IMR-90 (cell line): ENCODE measurements at regions not wholly inside any gene's neighbourhood (a gene's known extent, or its start where the extent isn't known, plus 50 kb on each side); places are given as distances from the start of the nearest gene placed in this dataset.

Source experiments
- ATAC-seq: fragments of 200-7000 bp; cut with Tn5 transposase; 2 replicates; pipeline ENCODE4 v1.9.1; 2020; ENCODE audit warnings: low read depth, mild to moderate bottlenecking, moderate library complexity
- BruUV-seq: library from RNA; stranded (reverse); fragments of 400-500 nt; replicated peaks from 2 replicates; lab custom pipeline; 2021; lab: Mats Ljungman, UMichigan
- CTCF ChIA-PET: fragments of 300-600 bp; formaldehyde crosslinking; extraction: SDS; loops from one replicate; lab custom pipeline; 2021; ENCODE audit warnings: antibody characterized with exemption; lab: Yijun Ruan, JAX
- POLR2A ChIA-PET: fragments of 300-600 bp; sonication (Branson Sonifier 250); formaldehyde crosslinking; loops from one replicate; lab custom pipeline; 2022; ENCODE audit warnings: antibody characterized with exemption; ENCODE audit not compliant: unreplicated experiment; lab: Charles Lee
- DNase-seq: peaks from one replicate; pipeline ENCODE4 v3.0.0; 2013
- H2AFZ ChIP-seq: replicated peaks from 2 replicates; pipeline ENCODE3; 2013; ENCODE audit warnings: low read length, mild to moderate bottlenecking; ENCODE audit not compliant: poor library complexity
- H2AK5ac ChIP-seq: 2 replicates; pipeline ENCODE4 v1.6.1; 2013; ENCODE audit warnings: low read depth, low read length, inconsistent platforms
- H2AK9ac ChIP-seq: replicated peaks from 2 replicates; pipeline ENCODE3; 2013; ENCODE audit warnings: mild to moderate bottlenecking, low read depth, low read length, moderate library complexity; ENCODE audit not compliant: poor library complexity
- H2BK120ac ChIP-seq: 2 replicates; pipeline ENCODE4 v1.6.1; 2013; ENCODE audit warnings: low read depth, low read length, inconsistent platforms
- H2BK15ac ChIP-seq: 3 replicates; pipeline ENCODE4 v1.6.1; 2013; ENCODE audit warnings: low read depth, low read length, inconsistent platforms
- H2BK20ac ChIP-seq: 2 replicates; pipeline ENCODE4 v1.6.1; 2013; ENCODE audit warnings: low read depth, mild to moderate bottlenecking, inconsistent platforms, low read length, moderate library complexity
- H2BK5ac ChIP-seq: 2 replicates; pipeline ENCODE4 v1.6.1; 2013; ENCODE audit warnings: mild to moderate bottlenecking, low read depth, low read length, inconsistent platforms; ENCODE audit not compliant: poor library complexity, severe bottlenecking
- H3K14ac ChIP-seq: replicated peaks from 2 replicates; pipeline ENCODE4 v1.6.1; 2013; ENCODE audit warnings: low read depth, low read length, inconsistent platforms
- H3K18ac ChIP-seq: 2 replicates; pipeline ENCODE4 v1.6.1; 2013; ENCODE audit warnings: low read depth, low read length, control low read depth
- H3K23ac ChIP-seq: 2 replicates; pipeline ENCODE4 v1.6.1; 2013; ENCODE audit warnings: low read depth, low read length, inconsistent platforms
- H3K27ac ChIP-seq: 2 replicates; pipeline ENCODE4 v1.5.1; 2013; ENCODE audit warnings: mild to moderate bottlenecking, control low read depth, low read length; ENCODE audit not compliant: insufficient read depth
- H3K27me3 ChIP-seq: 2 replicates; pipeline ENCODE4 v1.6.1; 2013; ENCODE audit warnings: low read length; ENCODE audit not compliant: control insufficient read depth, insufficient read depth
- H3K36me3 ChIP-seq: 2 replicates; pipeline ENCODE4 v1.6.1; 2013; ENCODE audit warnings: low read length, mixed read lengths; ENCODE audit not compliant: control insufficient read depth, insufficient read depth
- H3K4ac ChIP-seq: 2 replicates; pipeline ENCODE4 v1.6.1; 2013; ENCODE audit warnings: low read depth, low read length, inconsistent platforms
- H3K4me1 ChIP-seq: 2 replicates; pipeline ENCODE4 v1.6.1; 2013; ENCODE audit warnings: low read length, mixed read lengths; ENCODE audit not compliant: control insufficient read depth, insufficient read depth
- H3K4me2 ChIP-seq: 2 replicates; pipeline ENCODE4 v1.6.1; 2013; ENCODE audit warnings: low read depth, mild to moderate bottlenecking, control low read depth, low read length, moderate library complexity
- H3K4me3 ChIP-seq: 2 replicates; pipeline ENCODE4 v1.5.1; 2013; ENCODE audit warnings: low read depth, mild to moderate bottlenecking, control low read depth, low read length, moderate library complexity; ENCODE audit not compliant: insufficient read depth
- H3K56ac ChIP-seq: 2 replicates; pipeline ENCODE4 v1.6.1; 2013; ENCODE audit warnings: low read length, inconsistent platforms; ENCODE audit not compliant: insufficient read depth; ENCODE audit errors: extremely low read depth
- H3K79me1 ChIP-seq, 2 experiments: 2 replicates each; pipeline ENCODE4 v1.6.1; 2013; ENCODE audit warnings: low read length in 2 of 2, inconsistent platforms in 1 of 2, low read depth in 1 of 2
- H3K9ac ChIP-seq: 2 replicates; pipeline ENCODE4 v1.6.1; 2013; ENCODE audit warnings: low read depth, low read length, control low read depth
- H3K9me1 ChIP-seq: 2 replicates; pipeline ENCODE4 v1.6.1; 2013; ENCODE audit warnings: low read length, inconsistent platforms; ENCODE audit not compliant: insufficient read depth
- H3K9me3 ChIP-seq: 2 replicates; pipeline ENCODE4 v1.6.1; 2013; ENCODE audit warnings: low read length; ENCODE audit not compliant: control insufficient read depth, insufficient read depth
- H4K20me1 ChIP-seq: 2 replicates; pipeline ENCODE4 v1.6.1; 2013; ENCODE audit warnings: low read length, inconsistent platforms; ENCODE audit not compliant: insufficient read depth
- H4K5ac ChIP-seq: 2 replicates; pipeline ENCODE4 v1.6.1; 2013; ENCODE audit warnings: mild to moderate bottlenecking, low read depth, low read length, control low read depth
- H4K8ac ChIP-seq, 2 experiments: 2 replicates each; pipeline ENCODE4 v1.6.1; 2013; ENCODE audit warnings: low read depth in 2 of 2, low read length in 2 of 2, control low read depth in 1 of 2, inconsistent platforms in 1 of 2
- H4K91ac ChIP-seq: 2 replicates; pipeline ENCODE4 v1.6.1; 2013; ENCODE audit warnings: low read depth, low read length, inconsistent platforms; ENCODE audit not compliant: insufficient read depth
- CTCF ChIP-seq: conservative IDR thresholded peaks from 2 replicates; pipeline ENCODE4 v1.5.1; 2012; ENCODE audit warnings: mild to moderate bottlenecking, low read depth, low read length, improper control_type of control experiment
- MAFK ChIP-seq: IDR thresholded peaks from 2 replicates; pipeline ENCODE4 v1.6.1; 2012; ENCODE audit warnings: low read depth, low read length, improper control_type of control experiment
- RFX5 ChIP-seq: IDR thresholded peaks from 2 replicates; pipeline ENCODE4 v1.8.0; 2012; ENCODE audit warnings: low read depth, mild to moderate bottlenecking, low read length, moderate library complexity
- SMC3 ChIP-seq: fragments of 150-350 bp; IDR thresholded peaks from 2 replicates; pipeline ENCODE4 v1.6.1; 2016; ENCODE audit warnings: low read depth, mild to moderate bottlenecking, antibody characterized with exemption, low read length, moderate library complexity
- WGBS, 2 experiments: methylation state at CpG; one replicate each; pipeline versions ENCODE4 v1.1.5 to v1.1.7; 2013; ENCODE audit warnings: missing lambda C conversion rate in 2 of 2; ENCODE audit not compliant: insufficient read length in 1 of 2; ENCODE audit errors: extremely low coverage in 2 of 2; 5-methylcytosine and 5-hydroxymethylcytosine counted together
- dilution Hi-C: fragments of 300-500 bp; cut with HindIII; formaldehyde crosslinking; loops from one replicate; pipeline ENCODE4 v1.14.3; 2018; ENCODE audit warnings: low sequenced_read_pairs; ENCODE audit not compliant: unreplicated experiment
- in situ Hi-C: fragments of 300-500 bp; cut with MboI; formaldehyde crosslinking; loops from 3 replicates; pipeline ENCODE4 v1.14.3; 2019; ENCODE audit warnings: low sequenced_read_pairs, inconsistent platforms, mixed read lengths
- intact Hi-C: fragments of 100-400 bp; cut with micrococcal nuclease; formaldehyde crosslinking; loops from 2 replicates; pipeline ENCODE4 v1.10.0; 2022
- TF ChIP-seq, protein P1 (sequence below): fragments of 150-350 bp; IDR thresholded peaks from 2 replicates; pipeline ENCODE4 v1.6.1; 2016; ENCODE audit warnings: low read depth, mild to moderate bottlenecking, low read length, moderate library complexity, borderline replicate concordance

GRCh38 chr1:11388617-11389016 lies 90.3 kb upstream of the DISP3 start:
- in situ Hi-C loops (no loop called here), intact Hi-C loops (no loop called here), dilution Hi-C loops (no loop called here)
- Histone ChIP-seq H3K4ac (no peak overlapping the region), H2AK5ac (no peak overlapping the region), H3K36me3 (no peaks in the 10 kb centered on the region), H4K8ac (no peak overlapping the region), H4K20me1 (no peaks in the 10 kb centered on the region), H2AFZ (no peak overlapping the region), H3K9me1 (no peaks in the 10 kb centered on the region), H3K4me1 (no peaks in the 10 kb centered on the region), H3K27me3 (no peaks in the 10 kb centered on the region; the same call in 1 of the 2 replicates), H3K14ac (no peak overlapping the region), H2BK15ac (no peak overlapping the region), H2BK20ac (no peak overlapping the region), H2BK120ac (no peak overlapping the region), H3K27ac (no peak overlapping the region), H2BK5ac (no peak overlapping the region), H4K5ac (no peak overlapping the region), H3K9me3 (no peaks in the 10 kb centered on the region), H3K23ac (no peak overlapping the region), H3K4me3 (no peak overlapping the region), H3K4me2 (no peak overlapping the region), H4K91ac (no peak overlapping the region), H3K9ac (no peak overlapping the region), H3K56ac (no peak overlapping the region), H2AK9ac (no peak overlapping the region), H3K79me1 (no peaks in the 10 kb centered on the region), H3K18ac (no peak overlapping the region)
- ChIA-PET POLR2A (no interaction called here), CTCF (no interaction called here)
- no peak for TF ChIP-seq CTCF
- TF ChIP-seq RFX5, result no peak
- no peak for TF ChIP-seq SMC3
- no peak for TF ChIP-seq MAFK
- TF ChIP-seq, protein P1, sequence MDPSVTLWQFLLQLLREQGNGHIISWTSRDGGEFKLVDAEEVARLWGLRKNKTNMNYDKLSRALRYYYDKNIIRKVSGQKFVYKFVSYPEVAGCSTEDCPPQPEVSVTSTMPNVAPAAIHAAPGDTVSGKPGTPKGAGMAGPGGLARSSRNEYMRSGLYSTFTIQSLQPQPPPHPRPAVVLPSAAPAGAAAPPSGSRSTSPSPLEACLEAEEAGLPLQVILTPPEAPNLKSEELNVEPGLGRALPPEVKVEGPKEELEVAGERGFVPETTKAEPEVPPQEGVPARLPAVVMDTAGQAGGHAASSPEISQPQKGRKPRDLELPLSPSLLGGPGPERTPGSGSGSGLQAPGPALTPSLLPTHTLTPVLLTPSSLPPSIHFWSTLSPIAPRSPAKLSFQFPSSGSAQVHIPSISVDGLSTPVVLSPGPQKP, result no peak
- ATAC-seq (no peak), DNase-seq (no peak)
- WGBS, 2 experiments, result no CpG with 5 or more reads among the region's 9 CpGs
- BruUV-seq, result no TSS peak
